Effector CD4-positive, alpha-beta T cell (primary cell): ENCODE measurements at regions not wholly inside any gene's neighbourhood (a gene's known extent, or its start where the extent isn't known, plus 50 kb on each side); places are given as distances from the start of the nearest gene placed in this dataset.

ENCODE experiments used
- DNase-seq: peaks from one replicate; pipeline ENCODE4 v3.0.0-alpha.2; 2020

- DNase-seq, result no peak
Measured at GRCh38 chr15:31840849-31841476, 189.4 kb upstream of the CHRNA7 start.

GRCh38 chr15:31842532-31843195, 187.7 kb upstream of the CHRNA7 start:
- DNase-seq, result no peak

- DNase-seq, result no peak
Measured at GRCh38 chr15:31843426-31844055, 186.8 kb upstream of the CHRNA7 start.

GRCh38 chr15:31845791-31846190, 184.5 kb upstream of the CHRNA7 start:
- DNase-seq, result no peak

- no peak for DNase-seq
Measured at GRCh38 chr15:31847961-31848360, 182.4 kb upstream of the CHRNA7 start.

- DNase-seq, result no peak
Measured at GRCh38 chr15:31848621-31849020, 181.7 kb upstream of the CHRNA7 start.

- no peak for DNase-seq
Measured at GRCh38 chr15:31852933-31853799, 177.1 kb upstream of the CHRNA7 start.

GRCh38 chr15:31856581-31856980, 173.7 kb upstream of the CHRNA7 start:
- DNase-seq, result no peak

GRCh38 chr15:31857194-31857593, 173.1 kb upstream of the CHRNA7 start:
- no peak for DNase-seq

- DNase-seq, result no peak
Measured at GRCh38 chr15:31858026-31858425, 172.3 kb upstream of the CHRNA7 start.

- DNase-seq, result no peak
Measured at GRCh38 chr15:31866248-31866647, 164.1 kb upstream of the CHRNA7 start.

GRCh38 chr15:31867536-31868442, 162.5 kb upstream of the CHRNA7 start:
- peak; percentile 25 for DNase-seq

- no peak for DNase-seq
Measured at GRCh38 chr15:31869686-31870307, 160.5 kb upstream of the CHRNA7 start.

GRCh38 chr15:31870328-31871165, 159.8 kb upstream of the CHRNA7 start, which contains the start of gene OTUD7A:
TSS of gene OTUD7A (minus strand) at chr15:31870673.
- peak; percentile 73 for DNase-seq

GRCh38 chr15:31871166-31871886, 159.0 kb upstream of the CHRNA7 start:
- DNase-seq, result no peak

GRCh38 chr15:31871887-31872281, 158.4 kb upstream of the CHRNA7 start:
- DNase-seq, result no peak

- DNase-seq, result no peak
Measured at GRCh38 chr15:31887246-31887645, 143.1 kb upstream of the CHRNA7 start.

GRCh38 chr15:31892513-31892912, 137.8 kb upstream of the CHRNA7 start:
- DNase-seq, result no peak

- DNase-seq, result no peak
Measured at GRCh38 chr15:31893780-31894179, 136.5 kb upstream of the CHRNA7 start.

GRCh38 chr15:31897746-31898145, 132.6 kb upstream of the CHRNA7 start:
- no peak for DNase-seq
